Smooth muscle cell (in vitro differentiated cells): ENCODE measurements at regions not wholly inside any gene's neighbourhood (a gene's known extent, or its start where the extent isn't known, plus 50 kb on each side); places are given as distances from the start of the nearest gene placed in this dataset.

Experiments used
- DNase-seq: peaks from one replicate; lab custom pipeline; 2025; ENCODE audit not compliant: unreplicated experiment; lab: John Stamatoyannopoulos, UW
- H2AFZ ChIP-seq: fragments of 200-600 bp; sonication (generic); 2 replicates; pipeline ENCODE4 v1.6.0; 2016; ENCODE audit warnings: antibody characterized with exemption, low read depth, mild to moderate bottlenecking
- H3F3A ChIP-seq: fragments of 200-600 bp; sonication (generic); 2 replicates; pipeline ENCODE4 v1.6.0; 2017; ENCODE audit warnings: antibody characterized with exemption, low read depth
- H3K27ac ChIP-seq: fragments of 200-600 bp; sonication (generic); 2 replicates; pipeline ENCODE4 v1.5.1; 2016; ENCODE audit warnings: low read depth, mild to moderate bottlenecking
- H3K27me3 ChIP-seq: fragments of 200-600 bp; sonication (generic); 2 replicates; pipeline ENCODE4 v1.6.1; 2016; ENCODE audit warnings: low read depth, mild to moderate bottlenecking
- H3K36me3 ChIP-seq: fragments of 200-600 bp; sonication (generic); 2 replicates; pipeline ENCODE4 v1.5.1; 2016; ENCODE audit warnings: low read depth
- H3K4me1 ChIP-seq: fragments of 200-600 bp; sonication (generic); 2 replicates; pipeline ENCODE4 v1.5.1; 2016; ENCODE audit warnings: low read depth
- H3K4me2 ChIP-seq: fragments of 200-600 bp; sonication (generic); 2 replicates; pipeline ENCODE4 v1.6.0; 2016; ENCODE audit warnings: mild to moderate bottlenecking
- H3K4me3 ChIP-seq: fragments of 200-600 bp; sonication (generic); 2 replicates; pipeline ENCODE4 v1.5.1; 2016; ENCODE audit warnings: mild to moderate bottlenecking
- H3K79me2 ChIP-seq: fragments of 200-600 bp; sonication (generic); 2 replicates; pipeline ENCODE4 v1.6.0; 2016; ENCODE audit warnings: low read depth, mild to moderate bottlenecking
- H3K9ac ChIP-seq: fragments of 200-600 bp; sonication (generic); 2 replicates; pipeline ENCODE4 v1.6.0; 2016; ENCODE audit warnings: low read depth
- H3K9me3 ChIP-seq: fragments of 200-600 bp; sonication (generic); replicated peaks from 2 replicates; pipeline ENCODE4 v1.5.1; 2016; ENCODE audit warnings: low read depth
- H4K20me1 ChIP-seq: fragments of 200-600 bp; sonication (generic); 2 replicates; pipeline ENCODE4 v1.6.0; 2016; ENCODE audit warnings: low read depth
- WGBS: methylation state at CpG from one replicate; pipeline ENCODE4 v1.1.7; 2016; ENCODE audit warnings: low lambda C conversion rate; 5-methylcytosine and 5-hydroxymethylcytosine counted together
- TF ChIP-seq, protein P1 (sequence below): fragments of 200-600 bp; sonication (generic); IDR thresholded peaks from 2 replicates; pipeline ENCODE4 v1.5.1; 2017; ENCODE audit warnings: borderline replicate concordance, mild to moderate bottlenecking, antibody characterized with exemption; ENCODE audit not compliant: insufficient read depth, poor library complexity, severe bottlenecking

DNA sequence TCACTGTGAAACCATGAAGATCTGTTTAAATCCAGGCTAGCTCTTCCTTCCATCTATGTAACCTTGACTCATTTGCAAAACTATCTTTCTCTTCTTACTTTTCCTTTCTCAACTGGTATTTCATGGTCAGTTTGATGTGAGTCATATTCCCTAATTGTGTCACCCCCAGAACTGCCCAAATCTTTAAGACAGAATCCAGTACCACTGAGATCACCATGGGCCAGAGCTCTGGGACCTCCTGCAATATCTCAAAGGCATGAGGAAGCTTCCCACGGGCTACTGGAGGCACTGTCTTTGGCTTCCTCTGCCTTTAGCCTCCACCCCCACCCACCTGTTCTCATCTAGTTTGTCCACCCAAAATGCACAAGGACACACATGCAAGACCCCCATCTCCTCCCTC lies 274.4 kb upstream of the FMN2 start:
- Histone ChIP-seq H3F3A (peaks cover 10% of the 10 kb centered on the region), H4K20me1 (no peaks in the 10 kb centered on the region), H3K27me3 (no peaks in the 10 kb centered on the region), H2AFZ (no peak overlapping the region), H3K27ac (peak overlapping the region; percentile 92), H3K4me1 (no peaks in the 10 kb centered on the region), H3K4me2 (peak overlapping the region; percentile 78), H3K79me2 (no peaks in the 10 kb centered on the region), H3K9ac (no peak overlapping the region), H3K36me3 (no peaks in the 10 kb centered on the region), H3K4me3 (no peak overlapping the region), H3K9me3 (no peaks in the 10 kb centered on the region)
- DNase-seq, result no peak
- 73% methylated on average over 1 of the region's 1 CpG for WGBS
- TF ChIP-seq, protein P1, sequence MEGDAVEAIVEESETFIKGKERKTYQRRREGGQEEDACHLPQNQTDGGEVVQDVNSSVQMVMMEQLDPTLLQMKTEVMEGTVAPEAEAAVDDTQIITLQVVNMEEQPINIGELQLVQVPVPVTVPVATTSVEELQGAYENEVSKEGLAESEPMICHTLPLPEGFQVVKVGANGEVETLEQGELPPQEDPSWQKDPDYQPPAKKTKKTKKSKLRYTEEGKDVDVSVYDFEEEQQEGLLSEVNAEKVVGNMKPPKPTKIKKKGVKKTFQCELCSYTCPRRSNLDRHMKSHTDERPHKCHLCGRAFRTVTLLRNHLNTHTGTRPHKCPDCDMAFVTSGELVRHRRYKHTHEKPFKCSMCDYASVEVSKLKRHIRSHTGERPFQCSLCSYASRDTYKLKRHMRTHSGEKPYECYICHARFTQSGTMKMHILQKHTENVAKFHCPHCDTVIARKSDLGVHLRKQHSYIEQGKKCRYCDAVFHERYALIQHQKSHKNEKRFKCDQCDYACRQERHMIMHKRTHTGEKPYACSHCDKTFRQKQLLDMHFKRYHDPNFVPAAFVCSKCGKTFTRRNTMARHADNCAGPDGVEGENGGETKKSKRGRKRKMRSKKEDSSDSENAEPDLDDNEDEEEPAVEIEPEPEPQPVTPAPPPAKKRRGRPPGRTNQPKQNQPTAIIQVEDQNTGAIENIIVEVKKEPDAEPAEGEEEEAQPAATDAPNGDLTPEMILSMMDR, result no peak

DNA sequence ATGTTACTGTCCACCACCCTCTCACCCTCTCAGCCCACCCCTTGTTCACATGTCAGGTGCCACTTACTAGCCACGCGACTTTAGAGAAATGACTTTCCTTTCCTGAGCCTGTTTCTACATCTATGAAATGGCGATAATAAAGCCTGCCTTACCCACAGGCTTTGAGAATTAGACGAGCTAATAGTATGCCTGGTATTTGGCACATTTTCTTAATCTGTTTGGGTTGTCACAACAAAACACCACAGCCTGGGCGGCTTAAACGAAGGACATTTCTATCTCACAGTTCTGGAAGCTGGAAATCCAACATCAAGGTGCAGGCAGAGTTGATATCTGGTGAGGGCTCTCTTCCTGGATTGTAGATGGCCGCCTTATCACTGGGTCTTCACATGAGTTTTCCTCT lies 273.9 kb upstream of the FMN2 start:
- no peak overlapping the region for H3K4me3 ChIP-seq

GRCh38 chr1:239819096-239819495 lies 272.6 kb upstream of the FMN2 start:
- Histone ChIP-seq H3K27me3 (no peaks in the 10 kb centered on the region), H3K79me2 (no peaks in the 10 kb centered on the region)

More for the DNA sequence above, 273.9 kb upstream of the FMN2 start:
- no peaks in the 10 kb centered on the region for H3K79me2 ChIP-seq
- H3K9ac ChIP-seq, result no peak overlapping the region
- H4K20me1 ChIP-seq, result no peaks in the 10 kb centered on the region
- no peaks in the 10 kb centered on the region for H3K9me3 ChIP-seq
- H3K27me3 ChIP-seq, result no peaks in the 10 kb centered on the region
- peaks cover 10% of the 10 kb centered on the region for H3F3A ChIP-seq
- no peak for DNase-seq
- WGBS, result 78% methylated on average over 7 of the region's 7 CpGs
- no peaks in the 10 kb centered on the region for H3K36me3 ChIP-seq
- no peaks in the 10 kb centered on the region for H3K4me1 ChIP-seq
- TF ChIP-seq, protein P1, result no peak
- no peak overlapping the region for H3K4me2 ChIP-seq
- H2AFZ ChIP-seq, result no peak overlapping the region
- peak overlapping the region; percentile 92 for H3K27ac ChIP-seq

DNA sequence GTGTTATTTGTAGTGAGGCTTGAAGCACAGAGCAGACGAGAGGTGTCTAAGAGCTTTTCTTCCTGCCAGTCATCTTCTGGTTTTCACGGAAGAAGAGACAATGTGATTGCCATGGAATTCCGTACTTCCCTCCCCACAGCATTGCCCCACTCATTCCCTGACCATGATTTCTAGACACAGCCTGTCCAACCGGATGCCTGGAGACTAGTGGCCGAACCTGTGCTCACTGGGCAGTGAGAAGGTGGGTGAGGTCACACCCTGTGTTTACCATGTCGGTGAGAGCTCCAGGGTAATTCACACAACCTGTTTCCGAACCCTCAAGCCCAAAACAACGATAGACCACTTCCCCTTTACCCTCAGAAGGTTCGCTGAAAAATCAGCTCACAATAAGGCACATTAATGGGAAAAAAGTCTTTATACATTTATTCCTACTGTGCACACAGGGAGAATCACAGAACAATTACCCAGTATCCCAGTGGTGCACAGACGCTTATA lies 271.9 kb upstream of the FMN2 start:
- Histone ChIP-seq H3K27ac (no peak overlapping the region), H3K27me3 (no peaks in the 10 kb centered on the region), H3K4me1 (no peaks in the 10 kb centered on the region), H3K9me3 (no peaks in the 10 kb centered on the region), H3K4me2 (no peak overlapping the region), H3F3A (peaks cover 5% of the 10 kb centered on the region), H3K9ac (no peak overlapping the region), H3K36me3 (no peaks in the 10 kb centered on the region), H3K4me3 (no peak overlapping the region), H2AFZ (no peak overlapping the region), H4K20me1 (no peaks in the 10 kb centered on the region), H3K79me2 (no peaks in the 10 kb centered on the region)
- DNase-seq, result no peak
- TF ChIP-seq, protein P1, result no peak
- WGBS, result 85% methylated on average over 10 of the region's 10 CpGs

More at GRCh38 chr1:239819096-239819495, 272.6 kb upstream of the FMN2 start:
- no peaks in the 10 kb centered on the region for H4K20me1 ChIP-seq
- no peak overlapping the region for H3K9ac ChIP-seq
- H3K4me3 ChIP-seq, result no peak overlapping the region
- H2AFZ ChIP-seq, result no peak overlapping the region
- H3K36me3 ChIP-seq, result no peaks in the 10 kb centered on the region
- no peak overlapping the region for H3K27ac ChIP-seq
- peaks cover 10% of the 10 kb centered on the region for H3F3A ChIP-seq
- TF ChIP-seq, protein P1, result no peak
- no peak for DNase-seq
- H3K4me1 ChIP-seq, result no peaks in the 10 kb centered on the region
- WGBS, result 84% methylated on average over 6 of the region's 6 CpGs
- H3K4me2 ChIP-seq, result no peak overlapping the region
- H3K9me3 ChIP-seq, result no peaks in the 10 kb centered on the region
